Endothelial cell of umbilical vein (primary cell): ENCODE measurements at regions not wholly inside any gene's neighbourhood (a gene's known extent, or its start where the extent isn't known, plus 50 kb on each side); places are given as distances from the start of the nearest gene placed in this dataset.

Experiments used
- BruUV-seq: library from RNA; stranded (reverse); fragments of 400-500 nt; replicated peaks from 2 replicates; lab custom pipeline; 2021; lab: Mats Ljungman, UMichigan
- CTCF ChIA-PET: fragments of 300-600, 350-600 bp; sonication (Branson Sonifier 250); formaldehyde crosslinking; loops from one replicate; lab custom pipeline; 2021; ENCODE audit warnings: antibody characterized with exemption, inconsistent platforms; lab: Charles Lee
- POLR2A ChIA-PET: fragments of 300-600, 350-600 bp; sonication (Branson Sonifier 250); formaldehyde crosslinking; loops from one replicate; lab custom pipeline; 2021; ENCODE audit warnings: antibody characterized with exemption, inconsistent platforms; lab: Charles Lee
- DNase-seq: peaks from one replicate; pipeline ENCODE4 v3.0.0-alpha.2; 2011; ENCODE audit warnings: low read depth, low spot score
- FAIRE-seq: peaks from 2 replicates; lab custom pipeline; 2011; peaks lifted over from hg19 to GRCh38; lab: Jason Lieb, UNC
- H2AFZ ChIP-seq: 2 replicates; pipeline ENCODE4 v1.6.0; 2012; ENCODE audit warnings: low read depth, low read length, control low read depth, inconsistent platforms
- H3K27ac ChIP-seq: 2 replicates; pipeline ENCODE4 v1.5.1; 2011; ENCODE audit warnings: low read depth, mild to moderate bottlenecking, control low read depth, low read length, moderate library complexity; ENCODE audit not compliant: insufficient read depth
- H3K27me3 ChIP-seq, 2 experiments: 2 replicates each; pipeline versions ENCODE4 v1.6.0 to v1.6.1; 2011; ENCODE audit warnings: low read length in 2 of 2, mixed read lengths in 1 of 2; ENCODE audit not compliant: control insufficient read depth in 2 of 2, insufficient read depth in 2 of 2
- H3K36me3 ChIP-seq, 2 experiments: 2 replicates in 1 of 2; 3 replicates in 1 of 2; pipeline ENCODE4 v1.5.1; 2011; ENCODE audit warnings: low read length in 2 of 2, mild to moderate bottlenecking in 1 of 2, moderate library complexity in 1 of 2; ENCODE audit not compliant: control insufficient read depth in 2 of 2, insufficient read depth in 2 of 2; ENCODE audit errors: extremely low read depth in 1 of 2
- H3K4me1 ChIP-seq: 3 replicates; pipeline ENCODE4 v1.5.1; 2011; ENCODE audit warnings: mild to moderate bottlenecking, low read length; ENCODE audit not compliant: control insufficient read depth, insufficient read depth; ENCODE audit errors: extremely low read depth
- H3K4me2 ChIP-seq: 2 replicates; pipeline ENCODE4 v1.6.1; 2011; ENCODE audit warnings: low read length, control low read depth, mixed read lengths; ENCODE audit not compliant: insufficient read depth
- H3K4me3 ChIP-seq, 3 experiments: fragments of 200-600 bp in 1 of 3; sonication (generic), shearing (Covaris generic) in 1 of 3; replicated peaks in 1 of 3; 2 replicates each; pipeline ENCODE4 v1.5.1; 2011 to 2016; ENCODE audit warnings: control low read depth in 3 of 3, low read length in 3 of 3, mild to moderate bottlenecking in 2 of 3, inconsistent platforms in 1 of 3, low read depth in 1 of 3, moderate library complexity in 1 of 3; ENCODE audit not compliant: insufficient read depth in 1 of 3
- H3K79me2 ChIP-seq: 2 replicates; pipeline ENCODE4 v1.6.0; 2012; ENCODE audit warnings: low read length, inconsistent platforms; ENCODE audit not compliant: control insufficient read depth, insufficient read depth
- H3K9ac ChIP-seq: replicated peaks from 2 replicates; pipeline ENCODE3; 2011; ENCODE audit warnings: low read length, control low read depth; ENCODE audit not compliant: insufficient read depth; ENCODE audit errors: extremely low read depth
- H3K9me1 ChIP-seq: replicated peaks from 3 replicates; pipeline ENCODE4 v1.6.0; 2011; ENCODE audit warnings: mild to moderate bottlenecking, low read length; ENCODE audit not compliant: control insufficient read depth, insufficient read depth; ENCODE audit errors: extremely low read depth
- H3K9me3 ChIP-seq: replicated peaks from 2 replicates; pipeline ENCODE4 v1.5.1; 2012; ENCODE audit warnings: low read length, inconsistent platforms; ENCODE audit not compliant: control insufficient read depth, insufficient read depth
- H4K20me1 ChIP-seq: replicated peaks from 2 replicates; pipeline ENCODE3; 2011; ENCODE audit warnings: mild to moderate bottlenecking, low read length; ENCODE audit not compliant: control insufficient read depth, insufficient read depth; ENCODE audit errors: extremely low read depth
- EZH2 ChIP-seq: IDR thresholded peaks from 2 replicates; pipeline ENCODE4 v1.6.1; 2012; ENCODE audit warnings: borderline replicate concordance, low read depth, mild to moderate bottlenecking, moderate library complexity, low read length, inconsistent platforms; ENCODE audit not compliant: severe bottlenecking
- FOS ChIP-seq: IDR thresholded peaks from 2 replicates; pipeline ENCODE4 v1.6.1; 2011; ENCODE audit warnings: mild to moderate bottlenecking, low read length, moderate library complexity, borderline replicate concordance; ENCODE audit not compliant: insufficient read depth
- GATA2 ChIP-seq: IDR thresholded peaks from 2 replicates; pipeline ENCODE4 v1.7.0; 2011; ENCODE audit warnings: low read depth, mild to moderate bottlenecking, moderate library complexity, mixed read lengths, low read length; ENCODE audit not compliant: insufficient read length, insufficient read depth
- JUN ChIP-seq: IDR thresholded peaks from 2 replicates; pipeline ENCODE4 v1.6.1; 2011; ENCODE audit warnings: borderline replicate concordance, low read depth; ENCODE audit not compliant: insufficient read length, insufficient read depth
- MYC ChIP-seq: IDR thresholded peaks from one replicate; pipeline ENCODE4 v1.6.1; 2011; ENCODE audit warnings: mild to moderate bottlenecking, low read depth, low read length
- POLR2A ChIP-seq: IDR thresholded peaks from 2 replicates; pipeline ENCODE4 v1.6.1; 2012; ENCODE audit warnings: low read depth, mild to moderate bottlenecking, control low read depth, low read length
- POLR2AphosphoS5 ChIP-seq: IDR thresholded peaks from 2 replicates; pipeline ENCODE4 v1.6.1; 2012; ENCODE audit warnings: low read depth, mild to moderate bottlenecking, control low read depth, low read length, moderate library complexity; ENCODE audit not compliant: insufficient read depth
- dilution Hi-C: fragments of 300-500 bp; cut with MboI; formaldehyde crosslinking; loops from one replicate; pipeline ENCODE4 v1.15.0; 2019; ENCODE audit warnings: low sequenced_read_pairs; ENCODE audit not compliant: extremely low pct_ligation_motif_present
- intact Hi-C: fragments of 100-400 bp; cut with micrococcal nuclease; formaldehyde crosslinking; loops from one replicate; pipeline ENCODE4 v1.10.0; 2022
- TF ChIP-seq, protein P1 (sequence below), 2 donors: IDR thresholded peaks; 1 replicate in 1 of 2; 2 replicates in 1 of 2; pipeline ENCODE4 v1.5.1; 2011; ENCODE audit warnings: low read length in 2 of 2, mild to moderate bottlenecking in 2 of 2, moderate library complexity in 2 of 2, control low read depth in 1 of 2, inconsistent platforms in 1 of 2, low read depth in 1 of 2; ENCODE audit not compliant: insufficient read depth in 1 of 2; ENCODE audit errors: extremely low read depth in 1 of 2
- TF ChIP-seq, protein P2 (sequence below): IDR thresholded peaks from 2 replicates; pipeline ENCODE4 v1.6.1; 2011; ENCODE audit not compliant: insufficient read depth, insufficient read length

DNA sequence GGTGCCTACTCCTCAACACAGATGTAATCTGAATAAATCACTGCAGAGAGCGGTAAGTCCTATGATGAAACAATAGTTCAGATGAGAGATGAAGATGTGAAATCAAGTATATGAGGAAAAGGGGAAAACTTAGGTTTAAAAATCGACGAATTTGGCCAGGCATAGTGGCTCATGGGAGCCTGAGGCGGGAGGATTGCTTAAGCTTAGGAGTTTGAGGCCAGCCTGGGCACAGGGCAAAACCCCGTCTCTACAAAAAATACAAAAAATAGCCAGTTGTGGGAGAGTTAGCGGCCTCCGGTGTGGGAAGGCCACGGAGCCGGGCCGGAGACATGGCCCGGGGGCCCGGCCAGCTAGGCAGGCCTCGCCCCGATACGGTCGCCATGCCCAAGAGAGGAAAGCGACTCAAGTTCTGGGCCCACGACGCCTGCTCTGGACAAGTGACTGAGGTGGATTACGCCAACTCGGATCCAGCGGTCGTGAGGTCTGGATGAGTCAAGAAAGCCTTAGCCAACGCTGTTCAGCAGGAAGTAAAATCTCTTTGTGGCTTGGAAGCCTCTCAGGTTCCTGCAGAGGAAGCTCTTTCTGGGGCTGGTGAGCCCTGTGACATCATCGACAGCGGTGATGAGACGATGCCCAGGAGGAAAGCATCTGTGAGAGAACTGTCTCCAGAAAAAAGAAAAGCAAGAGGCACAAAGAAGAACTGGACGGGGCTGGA is 62.8 kb upstream of the SUB1 start:
- DNase-seq (no peak), FAIRE-seq (no peak)
- no peak overlapping the region for H3K27ac ChIP-seq
- no peak overlapping the region for H2AFZ ChIP-seq
- no peaks in the 10 kb centered on the region for H4K20me1 ChIP-seq
- no peak overlapping the region for H3K4me3 ChIP-seq
- no peak overlapping the region for H3K9ac ChIP-seq
- no peaks in the 10 kb centered on the region for H3K9me1 ChIP-seq
- CTCF ChIA-PET = interaction anchor here (1.4 to 2.5 kb wide), 2 partner anchors 33 to 67 kb away, joined by 3 to 13 read pairs; no protein-coding TSS in a partner anchor
- intact Hi-C loops = no loop called here
- no peaks in the 10 kb centered on the region for H3K4me1 ChIP-seq
- no peaks in the 10 kb centered on the region for H3K9me3 ChIP-seq
- BruUV-seq = no TSS peak
- no peaks in the 10 kb centered on the region for H3K27me3 ChIP-seq
- POLR2A ChIA-PET = no interaction called here
- dilution Hi-C loops = no loop called here
- H3K36me3 ChIP-seq = no peaks in the 10 kb centered on the region
- TF ChIP-seq, protein P1, sequence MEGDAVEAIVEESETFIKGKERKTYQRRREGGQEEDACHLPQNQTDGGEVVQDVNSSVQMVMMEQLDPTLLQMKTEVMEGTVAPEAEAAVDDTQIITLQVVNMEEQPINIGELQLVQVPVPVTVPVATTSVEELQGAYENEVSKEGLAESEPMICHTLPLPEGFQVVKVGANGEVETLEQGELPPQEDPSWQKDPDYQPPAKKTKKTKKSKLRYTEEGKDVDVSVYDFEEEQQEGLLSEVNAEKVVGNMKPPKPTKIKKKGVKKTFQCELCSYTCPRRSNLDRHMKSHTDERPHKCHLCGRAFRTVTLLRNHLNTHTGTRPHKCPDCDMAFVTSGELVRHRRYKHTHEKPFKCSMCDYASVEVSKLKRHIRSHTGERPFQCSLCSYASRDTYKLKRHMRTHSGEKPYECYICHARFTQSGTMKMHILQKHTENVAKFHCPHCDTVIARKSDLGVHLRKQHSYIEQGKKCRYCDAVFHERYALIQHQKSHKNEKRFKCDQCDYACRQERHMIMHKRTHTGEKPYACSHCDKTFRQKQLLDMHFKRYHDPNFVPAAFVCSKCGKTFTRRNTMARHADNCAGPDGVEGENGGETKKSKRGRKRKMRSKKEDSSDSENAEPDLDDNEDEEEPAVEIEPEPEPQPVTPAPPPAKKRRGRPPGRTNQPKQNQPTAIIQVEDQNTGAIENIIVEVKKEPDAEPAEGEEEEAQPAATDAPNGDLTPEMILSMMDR (IDR thresholded peaks at IDR 0.05; ENCODE audit: extremely low read depth in 1 of 2, insufficient read depth in 1 of 2, low read depth in 1 of 2, low read length in 2 of 2) = no peak
- TF ChIP-seq POLR2AphosphoS5 (no peak), MYC (no peak), JUN (no peak), POLR2A (no peak), EZH2 (no peak), GATA2 (no peak), FOS (no peak)
- TF ChIP-seq, protein P2, sequence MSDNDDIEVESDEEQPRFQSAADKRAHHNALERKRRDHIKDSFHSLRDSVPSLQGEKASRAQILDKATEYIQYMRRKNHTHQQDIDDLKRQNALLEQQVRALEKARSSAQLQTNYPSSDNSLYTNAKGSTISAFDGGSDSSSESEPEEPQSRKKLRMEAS = no peak
- no peak overlapping the region for H3K4me2 ChIP-seq
- H3K79me2 ChIP-seq = no peaks in the 10 kb centered on the region
